C1 segment of cervical spinal cord (tissue), 14 donors: ENCODE measurements at regions not wholly inside any gene's neighbourhood (a gene's known extent, or its start where the extent isn't known, plus 50 kb on each side); places are given as distances from the start of the nearest gene placed in this dataset.

Experiments used
- DNase-seq, 14 donors: peaks; one replicate each; lab custom pipeline; 2025; lab: John Stamatoyannopoulos, UW

DNA sequence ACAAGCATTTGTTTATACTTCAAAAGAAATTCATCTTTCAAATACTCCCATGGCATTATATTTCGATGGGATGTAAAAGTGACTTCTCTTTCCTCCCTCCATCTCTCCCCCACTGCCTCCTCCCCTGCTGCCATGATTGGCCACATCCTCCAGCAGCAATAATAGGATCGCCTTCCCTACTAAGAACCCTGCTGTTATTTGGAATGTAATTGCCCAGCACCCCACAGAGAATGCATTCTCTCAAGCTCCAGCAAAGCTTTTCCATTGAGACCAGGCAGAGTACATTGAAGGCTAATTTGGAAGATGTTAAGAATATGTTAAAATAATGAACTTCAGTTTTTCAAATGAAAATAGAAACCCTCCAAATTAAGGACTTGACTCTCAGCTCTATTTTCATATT, 375.4 kb upstream of the ACVR2A start:
- DNase-seq, result no peak

DNA sequence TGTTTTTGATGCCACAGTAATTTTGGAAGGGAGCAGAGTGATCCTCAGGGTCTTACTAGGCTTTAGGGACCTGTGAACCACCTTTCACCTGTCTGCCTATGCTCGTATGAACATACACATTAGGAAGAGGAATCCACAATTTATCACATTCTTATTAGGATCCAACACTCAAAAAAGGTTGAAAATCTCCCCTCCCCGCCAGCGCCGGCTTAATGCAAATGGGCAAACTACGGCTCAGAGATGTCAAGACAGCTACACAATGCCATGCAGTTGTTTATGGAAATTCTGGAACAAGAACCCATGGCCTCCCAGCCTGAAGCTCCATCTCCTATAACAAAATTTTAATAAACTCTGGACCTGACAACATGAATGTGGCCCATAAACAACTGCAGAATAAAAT, 375.9 kb upstream of the ACVR2A start:
- DNase-seq, result no peak

DNA sequence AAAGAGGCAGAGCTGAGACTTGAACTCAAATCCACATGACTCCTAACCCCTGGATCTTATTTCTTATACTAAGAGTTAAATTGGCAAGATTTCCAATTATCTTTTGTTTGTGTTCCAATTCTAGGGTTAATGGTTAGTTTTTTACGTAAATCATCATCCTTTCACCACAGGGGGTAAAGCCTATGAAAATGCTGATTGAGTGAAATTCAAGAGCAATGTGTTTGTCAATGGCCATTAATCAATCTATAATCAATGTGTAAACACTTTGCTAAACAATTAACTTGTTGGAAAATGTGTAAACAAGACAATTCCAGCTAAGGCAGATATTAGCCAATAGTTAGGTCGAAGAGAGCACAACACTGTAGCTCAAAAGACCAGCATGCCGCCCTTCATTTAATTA, 376.5 kb upstream of the ACVR2A start:
- DNase-seq, result no peak

DNA sequence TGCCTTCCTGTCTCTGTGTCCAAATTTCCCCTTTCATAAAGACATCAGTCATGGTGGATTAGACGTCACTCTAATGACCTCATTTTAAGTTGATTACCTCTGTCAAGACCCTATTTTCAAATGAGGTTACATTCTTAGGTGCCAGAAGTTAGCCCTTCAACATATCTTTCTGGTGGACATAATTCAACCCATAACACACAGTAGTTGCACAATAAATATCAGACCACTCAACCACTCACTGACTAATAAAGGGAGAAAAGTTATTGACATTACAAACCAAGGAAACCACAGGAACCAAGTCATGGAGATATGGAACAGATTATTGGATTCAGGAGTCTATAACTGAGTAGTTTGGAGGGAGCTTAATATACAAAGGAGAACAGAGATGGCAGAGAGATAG, 377.4 kb upstream of the ACVR2A start:
- DNase-seq, result no peak

DNA sequence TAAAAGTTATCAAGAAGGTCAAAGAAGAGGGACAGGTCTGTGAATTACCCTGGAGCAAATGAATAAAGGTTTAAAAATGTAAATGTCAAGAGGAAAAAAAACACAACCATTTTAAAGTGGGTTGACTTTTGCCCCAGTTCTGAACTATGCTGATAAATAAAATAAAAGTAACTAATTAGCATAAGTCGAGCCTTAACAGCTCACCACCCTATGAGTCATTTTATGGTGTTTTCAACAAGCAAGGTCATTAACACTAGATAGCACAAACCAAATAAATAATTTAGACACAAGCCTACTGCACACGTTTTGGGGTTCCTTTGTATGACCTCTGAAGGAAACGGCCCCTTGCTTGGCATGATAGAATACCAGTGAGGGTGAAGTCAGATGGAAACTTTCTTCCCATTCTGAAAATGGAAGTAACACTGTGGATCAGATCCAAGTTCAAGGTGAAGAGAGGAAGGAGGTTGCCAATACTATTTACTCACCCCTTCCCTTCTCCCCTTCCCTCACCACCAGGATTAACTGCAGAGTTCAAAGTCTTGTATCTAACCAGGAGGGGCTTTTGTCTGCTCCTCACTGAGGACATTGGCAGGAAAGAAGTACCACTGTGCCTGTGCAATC, 380.0 kb upstream of the ACVR2A start:
- no peak for DNase-seq

DNA sequence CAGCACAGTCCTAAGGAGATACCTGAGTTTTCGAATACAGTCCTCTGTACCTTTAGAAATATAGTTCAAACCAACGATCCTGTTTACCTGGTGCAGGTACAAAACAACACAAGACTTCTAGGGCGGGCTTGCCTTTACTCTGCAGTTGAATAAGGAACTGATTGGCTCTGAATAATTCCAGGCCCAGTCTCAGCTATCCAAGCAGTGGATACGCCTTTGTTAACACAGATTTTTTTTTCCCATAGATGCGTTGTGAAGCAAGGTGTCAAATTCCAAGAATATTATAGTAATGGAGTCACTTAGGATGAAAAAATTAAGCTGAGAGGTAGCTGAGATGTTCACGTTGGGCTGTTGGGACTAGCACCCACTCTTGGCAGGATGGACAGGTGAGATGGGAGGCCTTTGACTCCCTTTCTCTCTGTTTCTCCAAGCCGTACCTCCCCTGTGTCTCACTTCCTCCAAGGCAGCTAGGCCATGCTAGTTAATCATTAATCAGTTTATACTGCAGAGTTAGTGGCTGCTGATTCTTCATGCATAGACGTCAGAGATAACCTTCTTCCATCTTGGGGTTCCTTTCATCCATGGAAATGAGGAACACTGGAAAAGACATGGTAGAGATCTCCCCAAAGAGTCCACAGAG, 380.8 kb upstream of the ACVR2A start:
- no peak for DNase-seq

DNA sequence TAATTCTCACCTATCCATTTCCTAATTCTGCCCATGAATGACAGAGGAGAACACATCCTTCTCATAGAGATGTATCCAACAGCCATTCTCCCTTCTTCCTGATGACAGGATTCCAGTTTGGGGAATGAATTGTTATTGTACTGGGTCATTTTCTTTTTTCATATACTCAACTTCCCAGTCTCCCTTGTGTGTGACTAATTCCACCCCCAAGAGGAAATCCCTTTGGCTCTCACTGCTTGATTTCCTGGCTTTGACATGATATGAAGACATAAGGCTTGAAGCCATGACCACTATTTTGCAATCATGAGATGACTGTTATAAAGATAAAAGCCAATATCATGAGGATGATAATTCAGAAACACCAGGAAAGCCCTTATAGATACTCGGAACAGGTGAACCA, 384.7 kb upstream of the ACVR2A start:
- DNase-seq, result no peak

DNA sequence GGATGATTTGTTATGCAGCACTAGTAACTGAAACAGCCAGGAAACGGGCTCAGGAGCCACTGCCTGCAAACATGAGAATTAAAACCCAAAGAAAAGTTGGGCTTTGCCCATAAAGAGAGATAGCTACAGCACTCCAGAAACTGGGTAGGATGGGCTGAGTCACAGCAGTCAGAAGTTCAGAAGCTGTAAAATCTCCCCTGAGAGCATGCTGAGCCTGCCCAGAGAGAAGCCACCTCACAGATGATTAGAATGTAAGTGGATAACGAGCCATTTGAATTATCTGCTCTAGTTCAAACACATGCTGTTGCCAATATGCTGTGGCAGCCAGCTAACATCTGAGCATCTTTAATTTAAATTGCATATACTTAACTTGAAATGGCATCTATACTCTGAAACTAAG, 388.1 kb upstream of the ACVR2A start:
- DNase-seq, result no peak

DNA sequence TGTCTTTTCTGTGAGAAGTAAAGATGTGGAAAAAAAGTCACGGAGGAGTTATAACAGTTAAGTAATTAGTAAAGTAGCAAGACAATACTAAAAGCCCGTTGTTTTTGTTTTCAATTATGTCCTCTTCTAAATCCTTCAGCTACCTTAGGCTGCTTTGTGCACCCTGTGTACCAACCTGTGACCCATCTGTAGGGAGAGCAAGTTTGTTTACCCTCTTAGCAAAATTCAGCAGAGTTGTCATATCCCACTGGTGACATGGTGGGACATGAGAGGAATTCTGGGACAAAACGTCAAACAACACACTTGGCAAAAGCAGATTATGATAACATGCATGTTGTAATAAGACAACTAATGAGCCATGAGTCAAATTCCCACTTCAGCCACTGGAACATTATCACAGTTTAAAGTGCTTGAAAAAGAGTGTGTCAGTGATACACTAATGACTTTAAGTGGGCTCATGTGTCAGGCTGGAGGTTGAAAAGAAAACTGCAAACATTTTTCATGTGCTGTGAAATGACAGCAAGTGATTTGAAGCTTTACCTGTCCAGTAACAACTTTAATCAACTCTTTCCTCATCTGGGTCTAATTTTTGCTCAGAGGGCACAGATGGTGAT, 392.8 kb upstream of the ACVR2A start:
- no peak for DNase-seq

DNA sequence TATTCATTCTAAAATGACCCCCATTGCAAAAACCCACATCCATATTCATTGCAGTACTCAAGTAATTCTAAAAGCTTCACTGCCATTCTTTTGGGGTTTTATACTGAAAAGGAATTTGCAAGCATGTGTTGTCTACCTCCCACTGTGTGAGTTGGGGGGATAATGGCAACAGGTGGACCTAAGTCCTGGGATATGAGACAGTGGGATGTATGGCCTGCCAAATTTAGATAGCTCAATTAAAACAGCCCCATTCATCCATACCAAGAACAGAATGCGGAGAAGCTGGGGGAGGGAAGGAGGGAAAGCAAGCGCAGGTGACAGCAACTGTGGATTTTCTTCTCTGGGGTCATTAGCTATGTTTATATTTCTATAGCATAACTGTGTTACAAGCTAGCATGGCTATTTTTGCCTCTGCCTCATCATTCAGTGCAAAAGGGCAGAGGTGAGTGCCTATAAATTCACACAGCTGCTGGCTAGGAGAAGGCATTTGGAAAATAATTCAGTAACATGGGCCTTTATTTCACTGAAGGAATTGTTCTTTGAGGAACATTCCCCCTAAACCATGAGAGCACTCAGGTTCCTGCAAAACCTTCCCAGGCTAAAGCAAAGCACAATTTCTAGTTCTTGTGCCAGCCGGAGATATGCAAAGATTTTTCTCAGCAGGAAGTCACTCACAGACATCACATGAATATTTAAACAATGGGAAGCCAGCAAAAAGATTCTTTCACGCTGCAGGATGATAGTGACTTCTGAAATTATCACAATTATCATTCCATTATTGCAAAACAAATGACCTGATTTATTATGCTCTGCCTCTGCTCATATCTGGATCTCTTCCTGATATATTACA, 393.9 kb upstream of the ACVR2A start:
- DNase-seq, result no peak

DNA sequence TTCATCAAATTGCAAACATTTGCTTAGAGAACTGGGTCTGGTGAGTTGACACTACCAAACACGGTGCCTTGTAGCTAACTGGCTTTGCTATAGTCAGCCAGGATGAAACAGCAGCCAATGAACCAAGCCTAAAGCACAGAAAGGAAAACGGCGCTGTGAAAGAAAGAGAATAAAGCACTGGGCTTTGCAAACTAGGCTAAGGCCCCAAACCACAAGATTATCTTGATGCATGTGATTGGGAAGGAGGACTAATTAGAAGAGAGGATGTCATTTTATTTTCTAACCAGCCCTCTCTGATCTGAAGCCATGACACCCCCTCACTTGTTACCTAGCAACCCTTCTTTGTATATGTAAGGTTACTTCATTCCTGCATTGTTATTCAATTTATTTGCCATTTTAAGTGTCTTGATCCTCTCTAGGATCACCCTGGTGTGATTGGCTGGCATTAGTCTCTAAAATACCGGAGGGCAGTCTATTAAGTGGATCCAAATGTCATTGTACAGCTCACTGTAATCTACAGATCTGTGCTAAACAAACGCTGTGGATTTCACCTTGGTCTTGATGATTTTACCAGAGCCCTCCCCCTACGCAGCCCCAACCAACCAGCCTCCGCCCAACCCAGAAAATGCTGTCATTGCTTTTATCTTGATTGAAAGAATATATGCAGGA, 395.4 kb upstream of the ACVR2A start:
- DNase-seq, result no peak

DNA sequence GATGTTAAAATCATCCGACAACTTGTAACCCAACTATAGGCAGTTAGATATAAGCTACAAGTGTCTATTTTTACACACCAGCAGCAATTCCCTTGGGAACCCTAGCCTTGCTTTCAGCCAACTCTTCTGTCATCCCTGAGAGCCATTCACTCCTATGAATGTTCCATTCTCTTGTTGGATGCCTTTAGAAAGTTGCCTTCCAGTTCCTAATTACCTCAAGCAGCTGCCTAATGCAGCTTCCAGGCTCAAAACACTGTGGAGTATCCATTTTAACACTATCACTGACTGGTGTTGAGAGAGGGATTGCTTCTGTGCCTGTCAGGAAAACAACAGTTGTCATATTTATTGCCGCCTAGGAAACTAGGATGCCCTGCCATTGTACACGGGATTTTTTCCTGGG, 402.0 kb upstream of the ACVR2A start:
- DNase-seq, result no peak

DNA sequence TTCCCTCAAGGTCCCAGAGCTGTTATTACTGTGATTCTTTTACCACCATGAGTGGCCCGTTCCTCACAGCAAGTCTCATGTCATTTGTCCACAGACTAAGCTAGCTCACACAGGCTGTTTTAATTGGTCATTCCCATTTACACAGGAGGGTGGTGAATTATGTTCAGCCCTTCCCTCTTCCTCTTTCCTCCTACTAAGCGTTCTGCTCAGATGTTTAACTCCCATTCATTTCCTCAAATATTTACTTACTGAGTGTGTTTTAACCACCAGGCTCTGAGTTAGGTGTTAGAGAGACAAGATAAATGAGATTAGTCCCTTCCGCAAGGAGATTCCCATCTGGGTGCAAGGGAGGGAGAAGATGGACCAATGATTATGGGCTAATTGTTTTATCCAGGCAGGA, 403.6 kb upstream of the ACVR2A start:
- no peak for DNase-seq

DNA sequence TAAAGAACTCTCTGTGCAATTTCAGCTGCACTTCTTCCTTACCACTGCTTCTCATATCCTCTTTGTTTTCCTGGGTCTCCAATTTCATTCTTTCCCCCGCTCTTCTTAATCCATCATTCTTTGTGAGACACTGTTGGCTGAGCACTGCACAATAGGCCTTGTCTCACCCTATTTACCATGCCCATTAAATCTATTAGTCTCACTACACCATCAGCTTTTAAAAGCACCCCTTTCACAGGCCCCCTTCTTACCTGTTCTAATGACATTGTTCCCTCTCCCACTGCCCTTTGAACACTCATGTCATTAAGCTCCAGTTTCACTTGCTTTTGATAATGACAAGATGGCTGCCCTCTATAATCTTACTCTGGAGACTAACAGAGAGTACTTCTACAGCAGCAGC, 404.1 kb upstream of the ACVR2A start:
- no peak for DNase-seq

DNA sequence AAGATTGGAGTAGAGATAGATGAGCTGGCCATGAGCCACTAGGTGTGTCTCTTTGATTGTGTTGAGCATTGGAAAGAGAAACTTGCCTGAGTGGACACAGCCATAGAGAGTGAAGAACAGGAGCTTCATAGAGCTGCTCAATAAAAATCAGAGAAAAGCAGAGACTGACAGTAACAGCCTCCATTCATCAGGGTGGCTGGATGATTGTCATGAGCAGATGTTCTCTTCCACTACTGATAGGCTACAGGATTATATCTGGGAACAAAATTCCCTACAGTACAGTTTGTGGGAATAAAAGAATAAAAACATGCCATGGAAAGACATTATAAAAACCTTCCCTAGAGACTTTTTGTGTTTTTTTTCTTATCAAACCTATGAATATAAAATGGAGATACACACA, 404.8 kb upstream of the ACVR2A start:
- no peak for DNase-seq

DNA sequence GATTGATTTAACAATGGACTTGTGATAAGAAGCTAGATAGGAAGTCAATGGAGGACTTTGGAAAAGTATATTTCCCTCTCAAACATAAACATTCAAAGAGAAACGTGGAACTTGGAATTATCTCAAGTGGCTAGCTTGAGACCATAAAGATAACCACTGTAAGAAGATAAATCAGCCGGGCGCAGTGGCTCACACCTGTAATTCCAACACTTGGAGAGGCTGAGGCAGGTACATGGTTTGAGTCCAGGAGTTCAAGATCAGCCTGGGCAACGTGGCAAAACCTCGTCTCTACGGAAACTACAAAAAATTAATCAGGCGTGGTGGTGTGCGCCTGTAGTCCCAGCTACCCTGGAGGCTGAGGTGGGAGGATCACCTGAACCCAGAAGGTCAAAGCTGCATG, 405.9 kb upstream of the ACVR2A start:
- DNase-seq, result no peak

DNA sequence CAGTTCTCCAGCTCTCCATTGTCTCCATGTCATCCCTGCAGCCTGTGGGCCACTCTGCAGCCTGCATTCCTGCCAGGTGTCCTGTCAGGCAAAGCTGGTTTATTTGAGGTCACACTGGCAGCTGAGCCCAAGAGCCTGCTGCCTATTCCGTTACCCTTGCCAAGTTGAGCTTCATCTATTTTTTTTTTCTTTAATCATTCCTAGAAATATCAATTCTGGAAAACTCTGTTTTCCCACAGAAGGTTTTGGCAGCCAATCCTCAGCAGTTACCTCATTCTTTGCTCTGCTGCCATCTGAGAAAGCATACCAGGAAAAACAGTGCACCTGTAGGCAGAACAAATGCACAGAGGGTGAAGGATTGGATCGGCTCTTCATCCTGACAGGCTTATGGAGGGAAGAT, 411.0 kb upstream of the ACVR2A start:
- DNase-seq, result peak in 1 of 14 donors; percentile 57

DNA sequence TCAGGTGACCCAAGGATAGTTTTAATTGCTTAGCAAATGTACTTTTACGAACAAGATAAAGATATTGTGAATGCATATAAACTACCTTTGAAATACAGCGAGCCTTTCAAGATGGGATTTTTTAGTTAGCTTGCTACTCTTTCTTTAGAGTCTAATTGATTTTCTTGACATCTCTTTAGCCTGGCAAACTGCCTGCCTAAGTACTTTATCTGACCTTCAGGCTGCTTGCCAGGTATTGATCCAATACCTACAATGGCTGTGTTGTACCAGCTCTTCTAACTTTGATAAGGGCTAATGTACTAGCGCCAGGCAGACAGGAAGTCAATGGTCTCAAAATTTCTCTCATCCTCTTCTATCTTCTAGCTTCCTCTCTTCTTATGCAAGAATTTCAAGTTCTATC, 414.4 kb upstream of the ACVR2A start:
- DNase-seq, result no peak

DNA sequence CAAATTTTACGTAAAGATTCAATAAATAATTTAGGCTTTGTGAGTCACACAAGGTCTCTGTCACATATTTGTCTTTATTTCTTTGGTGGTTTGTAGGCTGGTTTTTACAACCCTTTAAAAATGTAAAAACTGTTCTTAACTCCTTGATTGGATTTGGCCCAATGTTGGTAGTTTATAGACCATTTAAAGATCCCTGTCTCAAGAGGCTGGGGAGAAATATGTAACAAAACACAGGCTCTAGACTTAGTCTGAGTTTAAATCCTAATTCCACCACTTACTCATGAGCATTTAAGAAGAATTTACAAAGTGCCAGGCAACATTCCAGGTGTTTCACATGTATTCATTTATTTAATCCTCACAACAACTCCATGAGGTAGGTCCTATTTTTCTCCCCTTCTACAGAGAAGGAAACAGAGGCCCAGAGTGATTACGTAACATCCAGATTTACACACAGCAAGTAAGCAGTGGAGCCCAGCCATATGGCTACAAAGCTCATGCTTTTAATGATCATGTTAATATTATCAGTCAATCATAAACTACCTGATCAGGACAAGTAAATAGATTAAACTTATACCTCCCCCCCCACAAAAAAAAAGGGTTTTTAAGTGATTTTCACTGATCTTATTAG, 416.6 kb upstream of the ACVR2A start:
- no peak for DNase-seq

DNA sequence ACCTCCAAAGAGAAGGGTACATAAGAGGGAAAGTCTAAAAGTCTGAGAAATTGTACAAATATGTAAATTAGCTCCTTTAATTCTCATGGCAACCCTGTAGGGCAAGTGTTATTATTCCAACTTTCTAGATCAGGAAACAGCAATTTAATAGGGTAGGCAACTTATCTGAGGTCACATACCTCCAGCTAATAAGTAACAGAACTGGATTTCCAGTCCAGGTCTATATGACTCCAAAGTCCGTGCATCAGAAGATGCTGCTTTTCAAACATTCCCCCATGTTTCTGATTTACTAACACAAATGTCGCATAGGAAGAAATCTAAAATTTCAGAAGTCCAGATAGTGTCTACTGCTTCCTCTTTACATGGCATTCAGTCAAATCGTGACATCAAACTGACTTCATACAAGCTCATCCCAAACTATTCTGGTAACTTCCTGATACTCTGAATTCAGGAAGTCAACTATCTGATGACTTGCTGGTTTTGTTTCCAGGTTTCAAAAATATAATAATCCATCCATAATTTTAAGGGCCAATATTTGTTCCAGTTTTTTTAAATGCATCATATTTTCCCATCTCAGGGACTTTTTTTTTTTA, 419.3 kb upstream of the ACVR2A start:
- DNase-seq, result no peak

DNA sequence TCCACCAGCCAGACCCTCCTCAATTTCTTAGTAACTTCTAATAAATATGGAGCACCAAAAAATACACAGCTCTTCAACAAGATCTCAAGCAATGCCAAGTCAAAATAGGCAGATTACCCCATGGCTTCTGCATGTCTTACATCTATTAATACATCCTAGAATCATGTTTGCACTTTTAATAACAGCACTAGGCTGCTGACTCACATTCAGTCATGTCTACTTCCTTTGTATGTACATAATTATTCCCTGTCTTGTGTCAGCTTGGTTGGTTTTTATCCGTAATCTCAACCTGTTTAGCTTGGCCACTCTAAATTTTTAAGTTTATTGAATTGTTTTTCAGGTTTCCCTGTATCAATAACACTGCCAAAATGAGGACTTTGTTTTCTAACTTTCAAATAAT, 420.1 kb upstream of the ACVR2A start:
- no peak for DNase-seq
